ENCODE measurements at regions not wholly inside any gene's neighbourhood (a gene's known extent, or its start where the extent isn't known, plus 50 kb on each side); places are given as distances from the start of the nearest gene placed in this dataset.

GRCh38 chr2:163132850-163133249 lies 294.3 kb upstream of the KCNH7 start:
- TF ChIP-seq CTCF (IDR thresholded peaks at IDR 0.05 in 4 of 5, conservative IDR thresholded peaks at IDR 0.05 in 1 of 5), result no peak
- no peak for TF ChIP-seq POLR2A (IDR thresholded peaks at IDR 0.05)
